K562 (cell line): ENCODE measurements at regions not wholly inside any gene's neighbourhood (a gene's known extent, or its start where the extent isn't known, plus 50 kb on each side); places are given as distances from the start of the nearest gene placed in this dataset.

Source experiments
- ATAC-seq: fragments of 200-7000 bp; cut with Tn5 transposase; 3 replicates; pipeline ENCODE4 v1.9.1; 2020; ENCODE audit warnings: moderate library complexity
- BruUV-seq: library from RNA; stranded (reverse); fragments of 400-500 nt; replicated peaks from 2 replicates; lab custom pipeline; 2021; lab: Mats Ljungman, UMichigan
- CTCF ChIA-PET: fragments of 300-600 bp; formaldehyde crosslinking; extraction: SDS; loops from one replicate; lab custom pipeline; 2021; ENCODE audit warnings: low intra/inter-chr PET ratio; lab: Yijun Ruan, JAX
- POLR2A ChIA-PET: fragments of 300-600, 350-650 bp; sonication (Branson Sonifier 250); formaldehyde crosslinking; extraction: SDS; loops from one replicate; lab custom pipeline; 2021; ENCODE audit warnings: antibody characterized with exemption, inconsistent platforms; lab: Yijun Ruan, JAX
- DNase-seq, 4 experiments: peaks; one replicate each; pipeline versions ENCODE4 v3.0.0 to v3.0.0-alpha.2; 2011 to 2018; ENCODE audit warnings: low spot score in 3 of 4, mixed read lengths in 3 of 4; ENCODE audit errors: extremely low read depth in 1 of 4
- FAIRE-seq: peaks from 2 replicates; lab custom pipeline; 2011; peaks lifted over from hg19 to GRCh38; lab: Jason Lieb, UNC
- H2AFZ ChIP-seq: 2 replicates; pipeline ENCODE4 v1.6.0; 2011; ENCODE audit warnings: low read depth, low read length, control low read depth, inconsistent platforms
- H3K27ac ChIP-seq: fragments of 200-600 bp; 3 replicates; pipeline ENCODE4 v1.8.0; 2011; ENCODE audit warnings: low read depth, mild to moderate bottlenecking, control low read depth, inconsistent platforms, low read length, moderate library complexity, mixed read lengths; ENCODE audit errors: extremely low read depth
- H3K27me3 ChIP-seq, 2 experiments: fragments of 300-600 bp in 1 of 2; 2 replicates in 1 of 2; 3 replicates in 1 of 2; pipeline versions ENCODE4 v1.6.0 to v1.8.0; 2011; ENCODE audit warnings: inconsistent platforms in 2 of 2, low read length in 2 of 2, mild to moderate bottlenecking in 1 of 2, mixed read lengths in 1 of 2, moderate library complexity in 1 of 2; ENCODE audit not compliant: control insufficient read depth in 2 of 2, insufficient read depth in 2 of 2
- H3K36me3 ChIP-seq: fragments of 300-600 bp; 3 replicates; pipeline ENCODE4 v1.8.0; 2011; ENCODE audit warnings: mild to moderate bottlenecking, low read length, inconsistent platforms; ENCODE audit not compliant: control insufficient read depth, insufficient read depth
- H3K4me1 ChIP-seq, 2 experiments: fragments of 200-600 bp in 1 of 2; replicated peaks in 1 of 2; 2 replicates in 1 of 2; 3 replicates in 1 of 2; pipeline versions ENCODE4 v1.5.1 to v1.8.0; 2011; ENCODE audit warnings: inconsistent platforms in 2 of 2, low read length in 2 of 2, mild to moderate bottlenecking in 1 of 2, mixed read lengths in 1 of 2, moderate library complexity in 1 of 2; ENCODE audit not compliant: control insufficient read depth in 2 of 2, insufficient read depth in 2 of 2
- H3K4me2 ChIP-seq: 2 replicates; pipeline ENCODE4 v1.6.1; 2011; ENCODE audit warnings: low read length, control low read depth, inconsistent platforms, mixed read lengths; ENCODE audit not compliant: insufficient read depth
- H3K4me3 ChIP-seq: fragments of 200-600 bp; sonication (generic), shearing (Covaris generic); 2 replicates; pipeline ENCODE4 v1.5.1; 2016; ENCODE audit warnings: control low read depth, inconsistent platforms
- H3K79me2 ChIP-seq: fragments of 200-600 bp; 3 replicates; pipeline ENCODE4 v1.8.0; 2011; ENCODE audit warnings: low read length, inconsistent platforms; ENCODE audit not compliant: control insufficient read depth, insufficient read depth
- H3K9ac ChIP-seq, 2 experiments: 2 replicates each; pipeline versions ENCODE4 v1.6.0 to v1.6.1; 2011; ENCODE audit warnings: low read depth in 2 of 2, low read length in 2 of 2, control low read depth in 1 of 2, inconsistent platforms in 1 of 2, mild to moderate bottlenecking in 1 of 2, mixed read lengths in 1 of 2; ENCODE audit not compliant: insufficient read depth in 1 of 2
- H3K9me1 ChIP-seq: one replicate; pipeline ENCODE4 v1.6.0; 2011; ENCODE audit warnings: inconsistent platforms, mild to moderate bottlenecking, low read length, moderate library complexity; ENCODE audit not compliant: control insufficient read depth, insufficient read depth
- H3K9me3 ChIP-seq: replicated peaks from 2 replicates; pipeline ENCODE4 v1.5.1; 2011; ENCODE audit warnings: low read depth, low read length, inconsistent platforms; ENCODE audit not compliant: control insufficient read depth, insufficient read depth
- H4K20me1 ChIP-seq: replicated peaks from 2 replicates; pipeline ENCODE4 v1.6.1; 2011; ENCODE audit warnings: low read length, inconsistent platforms, mixed read lengths; ENCODE audit not compliant: control insufficient read depth, insufficient read depth
- ATF1 ChIP-seq, 2 experiments: fragments of 450-650 bp in 1 of 2; IDR thresholded peaks; 2 replicates each; pipeline ENCODE4 v1.6.1; 2016; ENCODE audit warnings: missing compliant biosample characterization in 1 of 2, missing genetic modification characterization in 1 of 2
- CREB3 ChIP-seq: fragments of 450-650 bp; conservative IDR thresholded peaks from 2 replicates; pipeline ENCODE4 v1.6.1; 2016; ENCODE audit warnings: missing genetic modification characterization, low read depth, mild to moderate bottlenecking, missing compliant biosample characterization, moderate library complexity
- HSF4 ChIP-seq: fragments of 250-450 bp; sonication (Bioruptor Pico); IDR thresholded peaks from 2 replicates; pipeline ENCODE4 v2.1.2; 2022; ENCODE audit warnings: mild to moderate bottlenecking, moderate library complexity, borderline replicate concordance
- KDM5B ChIP-seq: fragments of 200-600 bp; sonication (generic); IDR thresholded peaks from 2 replicates; pipeline ENCODE4 v1.6.1; 2012; ENCODE audit warnings: low read depth, mild to moderate bottlenecking, moderate library complexity, low read length, control low read depth, inconsistent platforms; ENCODE audit not compliant: insufficient replicate concordance
- MBD2 ChIP-seq: sonication (generic); IDR thresholded peaks from 2 replicates; pipeline ENCODE4 v1.6.1; 2016; ENCODE audit warnings: low read depth, borderline replicate concordance
- MTF1 ChIP-seq: fragments of 250-450 bp; sonication (Bioruptor Pico); IDR thresholded peaks from 2 replicates; pipeline ENCODE4 v1.9.0; 2021; ENCODE audit warnings: moderate library complexity, mild to moderate bottlenecking, inconsistent platforms, borderline replicate concordance
- NCOA2 ChIP-seq, 2 experiments: fragments of 450-650 bp; IDR thresholded peaks; 2 replicates each; pipeline ENCODE4 v1.6.1; 2018; ENCODE audit warnings: mild to moderate bottlenecking in 2 of 2, moderate library complexity in 1 of 2; ENCODE audit not compliant: partially characterized antibody in 2 of 2
- NCOA6 ChIP-seq: fragments of 450-650 bp; IDR thresholded peaks from 2 replicates; pipeline ENCODE4 v1.6.1; 2017; ENCODE audit warnings: mild to moderate bottlenecking
- NR3C1 ChIP-seq: sonication (generic); formaldehyde crosslinking; IDR thresholded peaks from 2 replicates; pipeline ENCODE4 v1.8.1; 2022; ENCODE audit warnings: missing genetic modification reagents
- PML ChIP-seq: IDR thresholded peaks from 2 replicates; pipeline ENCODE4 v1.6.1; 2012; ENCODE audit warnings: low read length, inconsistent platforms
- POLR2A ChIP-seq: fragments of 450-650 bp; conservative IDR thresholded peaks from 2 replicates; pipeline ENCODE4 v1.6.1; 2016
- RCOR1 ChIP-seq, 2 experiments: IDR thresholded peaks; 2 replicates each; pipeline ENCODE4 v1.6.1; 2012; ENCODE audit warnings: low read depth in 2 of 2, low read length in 2 of 2, borderline replicate concordance in 1 of 2, improper control_type of control experiment in 1 of 2
- SMAD1 ChIP-seq: fragments of 150-350 bp; IDR thresholded peaks from 2 replicates; pipeline ENCODE4 v1.6.1; 2014; ENCODE audit warnings: low read length, low read depth; ENCODE audit not compliant: partially characterized antibody
- TARDBP ChIP-seq: fragments of 450-650 bp; IDR thresholded peaks from 2 replicates; pipeline ENCODE4 v1.6.1; 2016
- ZC3H4 ChIP-seq: sonication (generic); formaldehyde crosslinking; IDR thresholded peaks from 2 replicates; pipeline ENCODE4 v1.9.0; 2021; ENCODE audit warnings: missing genetic modification reagents, borderline replicate concordance
- ZNF12 ChIP-seq: sonication (generic); formaldehyde crosslinking; IDR thresholded peaks from 2 replicates; pipeline ENCODE4 v1.4.0; 2020; ENCODE audit warnings: mild to moderate bottlenecking, missing genetic modification reagents
- ZNF224 ChIP-seq: sonication (generic); formaldehyde crosslinking; IDR thresholded peaks from 2 replicates; pipeline ENCODE4 v1.8.0; 2022; ENCODE audit warnings: mild to moderate bottlenecking, missing genetic modification reagents
- ZNF696 ChIP-seq: fragments of 250-450 bp; sonication (Bioruptor Pico); conservative IDR thresholded peaks from 2 replicates; pipeline ENCODE4 v1.4.0; 2020; ENCODE audit warnings: mild to moderate bottlenecking, moderate library complexity
- WGBS: fragments of 100-300 bp; shearing (Covaris generic); methylation state at CpG from one replicate; pipeline ENCODE4 v1.1.6; 2016; ENCODE audit warnings: low coverage, mixed read lengths; ENCODE audit not compliant: insufficient coverage; ENCODE audit errors: missing lambda C conversion rate; 5-methylcytosine and 5-hydroxymethylcytosine counted together
- in situ Hi-C: fragments of 300-500 bp; cut with MboI; formaldehyde crosslinking; loops from 4 replicates; pipeline ENCODE4 v1.15.0; 2018; ENCODE audit warnings: inconsistent platforms, mixed read lengths
- intact Hi-C: fragments of 100-400 bp; cut with micrococcal nuclease; formaldehyde crosslinking; loops from 2 replicates; pipeline ENCODE4 v1.14.2; 2022
- TF ChIP-seq, protein P1 (sequence below): fragments of 450-650 bp; IDR thresholded peaks from 2 replicates; pipeline ENCODE4 v1.6.1; 2017; ENCODE audit warnings: mild to moderate bottlenecking, moderate library complexity
- TF ChIP-seq, protein P2 (sequence below): fragments of 250-450 bp; sonication (Bioruptor Pico); IDR thresholded peaks from 2 replicates; pipeline ENCODE4 v1.6.1; 2021; ENCODE audit warnings: mild to moderate bottlenecking

GRCh38 chr13:112205990-112206389, 139.0 kb downstream of the SOX1 start:
- no peak for ATAC-seq
- H3K4me2 ChIP-seq: no peak overlapping the region
- H2AFZ ChIP-seq: no peak overlapping the region
- H3K9me3 ChIP-seq: no peaks in the 10 kb centered on the region
- POLR2A ChIA-PET: no interaction called here
- H3K27ac ChIP-seq: no peak overlapping the region
- DNase-seq: no peak
- H3K4me1 ChIP-seq: no peaks in the 10 kb centered on the region
- no peaks in the 10 kb centered on the region for H3K9me1 ChIP-seq
- in situ Hi-C loops: no loop called here
- no peaks in the 10 kb centered on the region for H3K79me2 ChIP-seq
- H3K27me3 ChIP-seq: peaks cover 0 to 44% of the 10 kb centered on the region in 2 experiments; a peak in 3 of 5 replicates
- TF ChIP-seq, protein P1, sequence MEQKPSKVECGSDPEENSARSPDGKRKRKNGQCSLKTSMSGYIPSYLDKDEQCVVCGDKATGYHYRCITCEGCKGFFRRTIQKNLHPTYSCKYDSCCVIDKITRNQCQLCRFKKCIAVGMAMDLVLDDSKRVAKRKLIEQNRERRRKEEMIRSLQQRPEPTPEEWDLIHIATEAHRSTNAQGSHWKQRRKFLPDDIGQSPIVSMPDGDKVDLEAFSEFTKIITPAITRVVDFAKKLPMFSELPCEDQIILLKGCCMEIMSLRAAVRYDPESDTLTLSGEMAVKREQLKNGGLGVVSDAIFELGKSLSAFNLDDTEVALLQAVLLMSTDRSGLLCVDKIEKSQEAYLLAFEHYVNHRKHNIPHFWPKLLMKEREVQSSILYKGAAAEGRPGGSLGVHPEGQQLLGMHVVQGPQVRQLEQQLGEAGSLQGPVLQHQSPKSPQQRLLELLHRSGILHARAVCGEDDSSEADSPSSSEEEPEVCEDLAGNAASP: no peak
- TF ChIP-seq NCOA2 (IDR thresholded peaks at IDR 0.05; ENCODE audit: partially characterized antibody in 2 of 2): no peak
- no peak for TF ChIP-seq CREB3 (tag)
- TF ChIP-seq PML: no peak
- no peak for TF ChIP-seq ATF1 (CRISPR knock-in tag; IDR thresholded peaks at IDR 0.05)
- TF ChIP-seq ATF1 (tag; IDR thresholded peaks at IDR 0.05): no peak
- TF ChIP-seq MBD2: no peak
- no peak for TF ChIP-seq NCOA6
- TF ChIP-seq MTF1 (CRISPR knock-in tag): no peak
- no peak for TF ChIP-seq HSF4 (CRISPR knock-in tag)
- TF ChIP-seq RCOR1 (IDR thresholded peaks at IDR 0.05; ENCODE audit: borderline replicate concordance in 1 of 2, low read depth in 2 of 2, low read length in 2 of 2): no peak
- no peak for TF ChIP-seq ZNF224
- no peak for TF ChIP-seq POLR2A
- TF ChIP-seq NR3C1 (CRISPR knock-in tag): no peak
- TF ChIP-seq ZNF12 (CRISPR knock-in tag): no peak
- no peak for TF ChIP-seq KDM5B
- TF ChIP-seq SMAD1: no peak
- TF ChIP-seq, protein P2, sequence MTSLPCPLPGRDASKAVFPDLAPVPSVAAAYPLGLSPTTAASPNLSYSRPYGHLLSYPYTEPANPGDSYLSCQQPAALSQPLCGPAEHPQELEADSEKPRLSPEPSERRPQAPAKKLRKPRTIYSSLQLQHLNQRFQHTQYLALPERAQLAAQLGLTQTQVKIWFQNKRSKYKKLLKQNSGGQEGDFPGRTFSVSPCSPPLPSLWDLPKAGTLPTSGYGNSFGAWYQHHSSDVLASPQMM: no peak
- no peak for TF ChIP-seq ZC3H4 (CRISPR knock-in tag)
- TF ChIP-seq TARDBP: no peak
- no peak for TF ChIP-seq ZNF696
- TF ChIP-seq, all 486 proteins: peak for 0
- FAIRE-seq: no peak
- BruUV-seq: no TSS peak
- intact Hi-C loops: no loop called here
- WGBS: 0% methylated on average over 12 of the region's 12 CpGs
- Histone ChIP-seq H3K36me3 (no peaks in the 10 kb centered on the region), H4K20me1 (no peaks in the 10 kb centered on the region), H3K9ac (no peak overlapping the region), H3K4me3 (no peak overlapping the region)
- CTCF ChIA-PET: no interaction called here
